BJ (cell line): ENCODE measurements at regions not wholly inside any gene's neighbourhood (a gene's known extent, or its start where the extent isn't known, plus 50 kb on each side); places are given as distances from the start of the nearest gene placed in this dataset.

Experiments used
- CTCF ChIA-PET: fragments of 350-600 bp; formaldehyde crosslinking; extraction: SDS; loops from one replicate; lab custom pipeline; 2021; ENCODE audit warnings: antibody characterized with exemption, inconsistent platforms; lab: Yijun Ruan, JAX
- POLR2A ChIA-PET: fragments of 300-600 bp; sonication (Branson Sonifier 250); formaldehyde crosslinking; extraction: SDS; loops from one replicate; lab custom pipeline; 2021; ENCODE audit warnings: antibody characterized with exemption; lab: Charles Lee
- DNase-seq: peaks from one replicate; pipeline ENCODE4 v3.0.0-alpha.2; 2011; ENCODE audit warnings: low read depth
- H3K27me3 ChIP-seq: 2 replicates; pipeline ENCODE4 v1.6.0; 2011; ENCODE audit warnings: low read length; ENCODE audit not compliant: control insufficient read depth, insufficient read depth
- H3K36me3 ChIP-seq: 2 replicates; pipeline ENCODE4 v1.5.1; 2011; ENCODE audit warnings: low read length; ENCODE audit not compliant: control insufficient read depth, insufficient read depth
- H3K4me3 ChIP-seq: 2 replicates; pipeline ENCODE4 v1.5.1; 2011; ENCODE audit warnings: low read depth, mild to moderate bottlenecking, control low read depth, low read length
- CTCF ChIP-seq: IDR thresholded peaks from 2 replicates; pipeline ENCODE4 v1.5.1; 2011; ENCODE audit warnings: low read depth, mild to moderate bottlenecking, control low read depth, inconsistent platforms, low read length, moderate library complexity; ENCODE audit not compliant: insufficient read depth

DNA sequence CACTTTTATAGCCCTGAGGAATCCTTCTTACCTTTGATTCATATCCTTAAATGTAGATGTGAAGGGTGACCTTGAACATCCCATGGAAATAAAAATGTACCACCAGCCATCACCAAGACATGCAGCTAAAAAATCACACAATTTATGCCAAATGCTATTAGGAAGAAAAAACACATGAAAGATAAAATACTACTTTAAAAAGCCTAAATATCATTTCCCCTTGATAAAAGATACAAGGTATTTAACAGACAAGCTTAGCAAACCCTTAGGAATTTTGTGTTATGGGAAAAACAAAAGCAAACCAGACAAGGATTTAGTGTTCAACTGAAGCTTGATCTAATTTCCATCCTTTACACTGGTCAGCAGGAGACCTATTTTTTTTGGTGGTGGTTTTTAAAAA lies 255.0 kb downstream of the ICOS start:
- TF ChIP-seq CTCF = no peak
- ChIA-PET POLR2A (no interaction called here), CTCF (interaction anchor here (0.6 to 2.0 kb wide), 3 partner anchors 16 to 32 kb away, joined by 3 to 7 read pairs (median 3); no protein-coding TSS in a partner anchor)
- H3K4me3 ChIP-seq = no peak overlapping the region
- H3K36me3 ChIP-seq = no peaks in the 10 kb centered on the region
- DNase-seq = no peak
- H3K27me3 ChIP-seq = no peaks in the 10 kb centered on the region

DNA sequence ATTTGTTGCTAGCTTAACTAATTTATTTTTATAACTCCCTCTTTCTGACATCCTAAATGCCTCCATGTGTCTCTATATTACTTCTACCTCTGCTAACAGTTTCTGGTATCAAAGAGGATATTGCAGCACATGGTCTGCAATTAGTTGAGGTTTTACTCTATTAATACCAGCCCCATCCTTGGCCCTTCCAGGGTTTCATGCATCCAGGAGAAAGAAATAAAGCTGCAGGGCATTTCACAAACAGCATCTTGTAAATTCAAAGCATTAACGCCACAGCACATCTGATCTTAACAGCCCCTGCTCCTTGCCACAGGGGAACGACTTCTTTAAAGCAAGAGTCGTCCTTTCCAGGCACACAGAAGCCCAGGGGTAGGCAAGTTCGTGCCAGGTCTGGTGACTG lies 258.9 kb downstream of the ICOS start:
- Histone ChIP-seq H3K27me3 (no peaks in the 10 kb centered on the region), H3K4me3 (no peak overlapping the region), H3K36me3 (no peaks in the 10 kb centered on the region)
- CTCF ChIA-PET = interaction anchor here (0.6 to 1.6 kb wide), 2 partner anchors 10 to 18 kb away, joined by 3 read pairs; no protein-coding TSS in a partner anchor
- no peak for DNase-seq
- POLR2A ChIA-PET = no interaction called here
- TF ChIP-seq CTCF = no peak

DNA sequence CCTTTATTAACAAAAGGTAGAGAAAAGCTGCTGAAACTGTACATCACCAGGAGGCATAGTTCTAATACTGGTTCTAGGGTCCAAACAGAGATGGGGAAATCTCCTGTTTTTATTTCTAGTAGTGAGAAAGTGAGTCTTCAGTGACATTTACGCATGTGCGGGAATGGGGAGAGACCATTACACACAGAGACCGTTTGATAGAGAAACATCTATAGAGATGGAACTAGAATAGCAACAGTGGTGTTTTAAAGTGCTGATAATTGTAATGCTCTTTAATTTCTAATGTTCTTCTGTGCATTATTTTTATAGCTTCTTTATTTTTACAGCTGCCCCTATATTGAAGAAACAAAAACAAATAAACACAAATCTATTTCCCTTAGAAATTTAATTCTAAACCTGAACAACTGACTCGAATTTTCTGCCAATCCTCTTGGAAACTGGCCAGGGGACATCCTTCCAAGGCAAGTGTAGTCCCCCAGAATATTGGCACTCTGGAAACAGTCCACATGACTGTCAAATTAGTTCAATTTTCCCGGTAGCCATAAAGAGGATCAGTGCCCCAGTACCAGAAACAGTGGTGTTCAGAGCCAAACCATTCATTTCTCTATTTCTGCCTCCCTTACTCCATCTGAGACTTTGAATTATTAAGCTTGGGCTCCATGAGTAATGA lies 260.9 kb downstream of the ICOS start:
- no peaks in the 10 kb centered on the region for H3K36me3 ChIP-seq
- ChIA-PET POLR2A (no interaction called here), CTCF (no interaction called here)
- H3K27me3 ChIP-seq = no peaks in the 10 kb centered on the region
- DNase-seq = no peak
- no peak for TF ChIP-seq CTCF
- no peak overlapping the region for H3K4me3 ChIP-seq

GRCh38 chr2:204199357-204199756 lies 262.8 kb downstream of the ICOS start:
- TF ChIP-seq CTCF = no peak
- ChIA-PET POLR2A (no interaction called here), CTCF (no interaction called here)
- no peak for DNase-seq
- Histone ChIP-seq H3K27me3 (no peaks in the 10 kb centered on the region), H3K4me3 (no peak overlapping the region), H3K36me3 (no peaks in the 10 kb centered on the region)

GRCh38 chr2:204201507-204201906 lies 264.9 kb downstream of the ICOS start:
- TF ChIP-seq CTCF = no peak
- no peaks in the 10 kb centered on the region for H3K36me3 ChIP-seq
- no peaks in the 10 kb centered on the region for H3K27me3 ChIP-seq
- H3K4me3 ChIP-seq = no peak overlapping the region
- POLR2A ChIA-PET = no interaction called here
- CTCF ChIA-PET = interaction anchor here (1.1 kb wide), 1 partner anchor 13 kb away, joined by 4 read pairs; no protein-coding TSS in a partner anchor
- DNase-seq = no peak
